ENCODE measurements at regions not wholly inside any gene's neighbourhood (a gene's known extent, or its start where the extent isn't known, plus 50 kb on each side); places are given as distances from the start of the nearest gene placed in this dataset.
"Not testable (repeated sequence)": the region's sequence is repeated elsewhere in the genome, so short reads cannot be mapped to it uniquely, and the experiment has no call there.

DNA sequence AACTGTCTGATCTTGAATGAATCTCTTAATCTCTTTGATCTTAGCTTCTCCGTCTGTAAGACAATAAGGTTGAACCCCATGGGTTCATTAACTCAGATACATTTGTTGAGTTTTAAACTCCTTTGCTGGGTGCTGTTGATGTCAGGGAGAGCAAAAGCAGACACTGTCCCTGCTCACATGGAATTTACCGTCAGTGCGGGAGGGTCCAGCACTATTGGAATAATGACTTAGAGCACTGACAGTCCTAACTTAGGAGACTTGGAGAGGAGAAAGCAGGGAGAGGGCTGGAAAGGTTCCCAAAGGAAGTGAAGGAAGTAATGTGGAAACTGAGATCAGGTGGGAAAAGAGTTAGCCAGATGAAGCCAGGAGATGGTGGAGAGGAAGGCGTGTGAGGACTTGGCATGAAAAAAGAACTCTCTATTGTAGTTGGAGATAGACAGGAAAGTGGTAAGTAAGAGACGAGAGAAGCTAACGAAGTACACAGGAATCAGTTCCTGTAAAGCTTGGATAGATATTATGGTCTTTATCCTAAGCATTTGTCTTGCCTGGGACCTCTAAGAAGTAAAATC lies 141.4 kb upstream of the SERTAD2 start:
- DNase-seq (ENCODE audit: low spot score), result no peak

DNA sequence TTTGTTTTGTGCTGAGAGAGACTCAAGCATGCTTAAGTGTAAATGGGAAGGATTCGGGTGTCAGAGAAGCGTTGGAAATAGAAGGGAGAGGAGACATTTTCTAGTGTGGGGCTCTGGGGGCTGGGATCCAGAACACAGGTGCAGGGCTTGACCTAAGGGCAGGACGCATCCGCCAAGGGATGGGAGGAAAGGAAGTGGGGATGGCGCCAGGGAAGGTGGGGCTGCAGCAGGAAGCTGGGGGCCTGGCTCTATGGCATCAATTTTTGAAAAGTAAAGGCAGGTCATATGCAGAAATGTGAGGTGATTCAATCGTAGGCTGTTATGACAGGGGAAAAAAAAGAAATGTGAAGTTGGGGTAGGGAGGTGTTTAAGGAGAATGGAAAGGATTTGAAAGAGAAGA lies 143.2 kb upstream of the SERTAD2 start:
- DNase-seq (ENCODE audit: low spot score), result no peak

DNA sequence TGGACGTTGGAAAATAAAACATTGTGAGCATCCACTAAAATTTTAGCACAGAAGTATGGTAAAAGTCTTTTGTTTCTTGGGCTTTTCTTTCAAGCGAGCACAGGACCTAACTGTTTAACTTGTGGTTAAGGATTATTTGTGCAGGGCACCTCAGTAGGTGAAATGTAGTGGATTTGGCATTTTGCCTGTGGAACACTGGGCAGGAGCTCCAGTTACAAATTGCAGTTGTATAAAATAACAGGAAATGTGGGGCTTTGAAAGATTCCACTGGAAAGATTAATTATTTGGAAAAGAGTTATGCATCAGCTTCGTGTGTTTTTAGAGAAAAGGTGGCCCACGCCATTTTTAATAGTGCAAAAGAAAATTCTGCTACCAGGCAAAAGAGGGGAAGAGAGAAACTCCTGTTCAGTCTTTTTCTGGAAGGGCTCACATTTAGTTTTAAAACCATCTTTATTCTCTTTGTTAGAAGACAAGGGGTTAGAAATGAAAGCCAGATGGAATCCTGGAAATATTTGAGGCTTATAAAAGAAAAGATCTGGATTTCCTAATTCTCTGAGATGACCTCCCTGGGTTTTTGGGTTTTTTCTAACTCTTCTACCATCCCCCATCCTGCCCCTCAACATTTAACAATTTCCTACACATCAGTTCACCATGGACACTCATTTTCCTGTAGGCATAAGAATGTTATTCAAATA lies 144.3 kb upstream of the SERTAD2 start:
- peak; percentile 88 for DNase-seq (ENCODE audit: low spot score)

DNA sequence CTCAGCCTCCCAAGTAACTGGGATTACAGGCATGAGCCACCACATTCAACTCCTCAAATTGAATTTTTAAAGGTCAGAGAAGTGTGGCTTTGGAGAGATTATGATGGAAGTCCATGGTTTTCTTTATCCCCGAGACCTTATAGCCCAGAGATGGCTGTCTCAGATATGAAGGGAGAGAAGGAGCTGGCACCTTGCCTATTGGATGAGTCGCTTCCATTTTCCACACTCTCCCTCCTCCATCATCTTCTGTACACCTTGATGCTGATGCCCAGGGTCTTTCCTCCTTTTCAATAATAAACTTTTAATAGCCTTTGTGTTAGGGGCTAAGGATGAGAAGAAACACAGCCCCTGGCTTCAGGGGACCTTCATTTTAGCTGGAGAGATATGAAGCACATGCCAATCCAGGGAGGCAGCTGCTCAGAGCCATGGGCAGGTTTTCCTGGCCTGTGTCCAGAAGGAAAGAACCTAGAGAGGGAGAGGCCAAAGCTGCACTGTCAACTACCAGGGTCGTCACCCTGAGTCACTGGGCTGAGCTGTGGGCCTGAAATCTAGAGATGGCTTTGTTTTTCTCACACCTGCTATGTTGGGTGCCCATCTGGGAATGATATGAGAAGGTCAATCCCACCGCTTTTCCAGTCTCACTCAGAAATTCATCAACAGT lies 146.0 kb upstream of the SERTAD2 start:
- DNase-seq (ENCODE audit: low spot score), result peak; percentile 81

DNA sequence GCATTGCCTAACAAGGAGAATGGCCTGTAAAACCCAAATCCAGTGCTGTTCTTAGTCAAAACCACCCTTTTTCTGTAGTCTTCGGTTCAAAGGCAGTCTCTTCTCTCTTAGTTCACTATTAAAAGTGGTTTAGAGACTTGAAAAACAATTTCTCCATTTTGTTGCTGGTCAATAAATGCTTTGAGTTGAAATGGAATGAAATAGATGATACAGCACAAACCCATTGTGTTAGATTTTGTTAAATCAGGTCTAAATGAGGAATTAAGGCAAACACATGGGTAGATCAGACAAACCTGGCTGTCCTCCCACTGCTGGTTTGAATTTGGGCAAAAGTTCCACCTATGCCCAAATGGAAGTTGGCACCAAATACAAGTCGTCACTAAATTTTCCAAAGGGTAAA lies 150.1 kb upstream of the SERTAD2 start:
- DNase-seq (ENCODE audit: low spot score), result no peak

DNA sequence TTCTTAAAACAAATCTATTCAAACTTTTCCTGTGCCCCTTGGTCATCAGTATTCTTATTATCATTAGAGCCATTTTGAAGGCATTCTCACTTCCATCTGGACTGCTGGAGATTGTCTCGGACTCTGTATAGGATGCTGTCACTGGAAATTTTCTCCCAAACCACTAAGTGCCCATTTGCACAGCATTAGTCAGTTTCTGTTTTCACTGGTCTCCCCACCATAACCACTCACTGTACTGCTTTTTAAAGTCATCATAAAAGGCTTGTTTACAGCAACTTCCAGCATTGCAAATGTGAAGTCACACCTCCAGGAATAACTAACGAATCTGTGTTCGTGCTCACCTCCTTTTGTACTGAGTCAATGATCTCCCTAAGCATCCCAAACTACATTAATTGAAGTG lies 150.9 kb upstream of the SERTAD2 start:
- no peak for DNase-seq (ENCODE audit: low spot score)

DNA sequence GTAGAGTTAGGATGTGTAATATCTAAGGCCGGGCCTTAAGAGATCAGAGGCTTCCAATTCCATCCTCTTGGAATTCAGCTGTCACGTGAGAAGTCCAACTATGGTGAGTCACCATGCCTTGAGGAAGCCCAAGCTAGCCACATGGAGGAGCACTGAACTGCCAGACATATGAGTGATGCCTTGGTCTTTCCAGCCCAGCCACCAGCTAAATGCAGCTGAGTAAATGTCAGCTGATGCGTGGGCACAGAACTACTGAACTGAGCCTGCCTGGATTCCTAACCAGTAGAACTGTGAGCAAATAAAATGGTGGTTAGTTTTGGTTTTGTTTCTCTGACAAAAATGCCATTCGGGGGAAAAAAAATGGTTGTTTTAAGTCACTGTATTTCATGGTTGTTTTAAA lies 153.7 kb upstream of the SERTAD2 start:
- DNase-seq (ENCODE audit: low spot score), result peak; percentile 100

DNA sequence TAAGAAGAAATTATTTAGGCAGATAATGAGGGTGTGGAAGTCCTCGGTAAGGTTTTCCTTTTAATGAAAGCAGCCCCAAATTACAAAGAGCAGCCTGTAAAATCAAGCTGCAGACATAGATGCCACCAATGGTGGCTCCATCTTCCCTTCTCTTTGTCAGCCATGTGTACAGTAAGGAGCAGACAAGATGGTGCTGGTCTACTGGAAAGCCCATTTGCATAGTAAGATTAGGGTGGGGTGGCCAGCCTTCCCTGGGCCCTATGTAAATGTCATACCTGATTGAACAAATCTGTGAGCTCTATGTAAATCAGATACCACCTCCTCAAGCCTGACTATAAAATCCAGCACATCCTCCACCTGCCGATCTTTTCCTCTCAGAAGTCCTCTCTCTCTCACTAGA lies 154.4 kb upstream of the SERTAD2 start:
- no peak for DNase-seq (ENCODE audit: low spot score)

DNA sequence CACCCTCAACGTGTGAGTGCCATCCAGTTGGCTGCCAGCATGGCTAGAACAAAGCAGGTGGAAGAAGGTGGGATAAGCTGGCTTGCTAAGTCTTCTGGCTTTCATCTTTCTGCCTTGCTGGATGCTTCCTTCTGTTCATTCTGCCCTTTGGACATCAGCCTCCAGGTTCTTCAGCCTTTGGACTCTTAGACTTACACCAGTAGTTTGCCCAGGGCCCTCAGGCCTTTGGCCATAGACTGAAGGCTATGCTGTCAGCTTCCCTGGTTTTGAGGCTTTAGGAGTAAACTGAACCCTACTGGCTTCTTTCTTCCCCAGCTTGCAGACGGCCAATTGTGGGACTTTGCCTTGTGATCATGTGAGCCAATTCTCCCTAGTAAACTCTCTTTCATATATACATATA lies 155.0 kb upstream of the SERTAD2 start:
- DNase-seq (ENCODE audit: low spot score), result no peak

DNA sequence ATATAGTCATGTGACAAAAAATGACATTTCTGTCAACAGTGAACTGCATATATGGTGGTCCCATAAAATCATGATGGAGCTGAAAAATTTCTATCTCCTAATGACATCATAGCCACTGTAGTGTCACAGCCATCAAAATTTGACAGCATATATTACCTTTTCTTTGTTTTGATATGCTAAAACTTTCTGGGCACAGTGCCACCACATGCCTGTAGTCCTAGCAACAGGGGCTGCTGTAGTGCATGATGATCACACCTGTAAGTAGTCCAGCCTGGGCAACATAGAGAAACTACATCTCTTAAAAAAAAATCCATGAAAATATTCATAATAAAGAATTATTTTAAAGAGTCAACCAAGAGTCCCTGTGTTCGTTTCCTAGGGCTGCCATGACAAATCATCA lies 155.5 kb upstream of the SERTAD2 start:
- DNase-seq (ENCODE audit: low spot score), result peak; percentile 50

DNA sequence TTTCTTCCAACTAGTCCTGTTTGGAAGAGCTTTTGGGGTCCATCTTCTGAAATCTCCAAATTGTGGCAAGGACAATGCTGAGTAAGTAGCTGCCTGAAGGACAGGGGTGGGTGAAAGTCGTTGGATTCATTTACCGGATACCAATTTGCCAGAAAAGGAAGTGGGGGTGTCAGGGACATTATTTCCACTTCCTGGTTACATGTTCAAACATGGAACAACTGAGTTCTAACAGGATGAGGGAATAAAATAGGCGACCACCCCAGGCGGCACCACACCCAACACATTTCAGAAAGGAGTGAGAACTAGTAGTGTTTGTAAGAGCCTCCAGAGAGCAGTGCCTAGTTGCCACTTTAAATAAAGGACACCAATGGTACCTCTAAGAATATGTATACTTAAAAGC lies 158.6 kb upstream of the SERTAD2 start:
- DNase-seq (ENCODE audit: low spot score), result no peak

DNA sequence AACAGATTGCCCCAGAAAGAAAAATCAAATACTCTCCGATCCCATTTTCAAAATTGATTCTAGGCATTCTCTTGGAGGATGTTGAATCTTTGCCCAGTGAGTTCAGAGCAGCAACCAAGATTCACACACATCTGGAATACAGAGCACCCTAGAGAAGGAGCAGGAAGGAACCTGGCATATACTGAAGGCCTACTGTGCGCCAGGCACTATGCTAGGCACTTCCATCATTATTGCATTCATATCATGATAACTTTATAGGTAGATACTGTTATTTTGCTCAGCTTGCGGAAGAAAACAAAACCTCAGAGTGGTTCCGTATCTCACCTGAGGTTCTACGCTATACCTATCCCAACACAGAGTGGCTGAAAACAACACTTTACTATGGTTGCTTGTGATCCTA lies 160.3 kb upstream of the SERTAD2 start:
- DNase-seq (ENCODE audit: low spot score), result no peak

DNA sequence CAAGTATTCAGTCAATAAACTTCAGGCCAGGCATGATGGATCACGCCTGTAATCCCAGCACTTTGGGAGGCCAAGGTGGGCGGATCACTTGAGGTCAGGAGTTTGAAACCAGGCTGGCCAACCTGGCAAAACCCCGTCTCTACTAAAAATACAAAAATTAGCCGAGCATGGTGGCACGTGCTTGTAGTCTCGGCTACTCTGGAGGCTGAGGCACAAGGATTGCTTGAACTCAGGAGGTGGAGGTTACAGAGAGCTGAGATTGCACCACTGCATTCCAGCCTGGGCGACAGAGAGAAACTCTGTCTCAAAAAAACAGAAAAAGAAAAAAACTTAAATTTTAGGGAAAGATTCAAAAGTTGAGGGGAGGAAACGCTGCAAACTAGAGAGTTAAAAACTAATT lies 162.8 kb upstream of the SERTAD2 start:
- not testable (repeated sequence) for DNase-seq (ENCODE audit: low spot score)

DNA sequence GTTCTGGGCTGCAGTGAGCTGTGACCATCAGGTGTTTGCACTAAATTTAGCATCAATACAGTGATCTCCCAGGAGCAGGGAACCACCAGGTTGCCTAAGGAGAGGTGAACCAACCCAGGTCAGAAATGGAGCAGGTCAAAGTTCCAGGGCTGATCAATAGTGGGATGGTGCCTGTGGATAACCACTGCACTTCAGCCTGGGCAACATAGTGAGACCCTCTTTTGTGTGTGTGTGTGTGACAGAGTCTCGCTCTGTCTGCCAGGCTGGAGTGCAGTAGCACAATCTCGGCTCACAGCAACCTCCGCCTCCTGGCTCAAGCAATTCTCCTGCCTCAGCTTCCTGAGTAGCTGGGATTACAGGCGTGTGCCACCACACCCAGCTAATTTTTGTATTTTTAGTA lies 163.7 kb upstream of the SERTAD2 start:
- no peak for DNase-seq (ENCODE audit: low spot score)

DNA sequence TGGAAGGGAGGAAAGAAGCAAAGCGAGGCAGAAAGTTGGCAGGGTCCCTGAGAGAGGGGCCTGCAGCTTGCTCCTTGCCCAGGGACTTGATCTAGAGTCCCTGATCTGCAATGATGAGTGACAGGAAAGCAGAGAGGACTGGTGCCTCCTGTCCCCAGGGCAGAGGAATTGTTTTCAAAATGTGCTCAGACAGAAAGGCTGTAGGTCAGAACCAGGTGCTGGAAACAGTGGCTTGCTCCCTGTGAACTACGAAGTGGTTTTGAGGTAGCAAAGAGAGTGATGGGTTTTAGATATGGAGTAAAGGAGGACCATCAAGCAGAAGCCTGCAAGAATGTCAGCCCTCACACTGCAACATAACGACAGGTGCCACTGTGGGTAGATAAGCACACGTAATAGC lies 164.9 kb upstream of the SERTAD2 start:
- no peak for DNase-seq (ENCODE audit: low spot score)

DNA sequence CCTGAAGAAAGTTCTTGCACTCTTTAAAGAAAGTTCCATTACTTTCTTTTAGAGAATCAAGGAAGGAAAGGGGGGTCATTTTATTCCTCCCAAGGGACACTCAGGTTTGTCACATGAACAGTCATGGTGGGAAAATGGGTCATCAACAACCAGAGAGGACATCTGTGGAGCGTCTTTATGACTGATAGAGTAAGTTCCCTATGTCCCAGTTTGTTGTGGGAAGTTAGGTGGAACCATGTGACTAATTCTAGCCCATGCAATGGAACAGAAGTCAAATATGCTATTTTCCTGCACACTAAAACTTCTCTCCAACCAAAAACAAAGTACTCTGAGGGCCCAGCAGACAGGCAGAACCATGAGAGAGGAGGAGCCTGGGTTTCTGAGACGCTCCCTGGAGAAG lies 165.6 kb upstream of the SERTAD2 start:
- no peak for DNase-seq (ENCODE audit: low spot score)

DNA sequence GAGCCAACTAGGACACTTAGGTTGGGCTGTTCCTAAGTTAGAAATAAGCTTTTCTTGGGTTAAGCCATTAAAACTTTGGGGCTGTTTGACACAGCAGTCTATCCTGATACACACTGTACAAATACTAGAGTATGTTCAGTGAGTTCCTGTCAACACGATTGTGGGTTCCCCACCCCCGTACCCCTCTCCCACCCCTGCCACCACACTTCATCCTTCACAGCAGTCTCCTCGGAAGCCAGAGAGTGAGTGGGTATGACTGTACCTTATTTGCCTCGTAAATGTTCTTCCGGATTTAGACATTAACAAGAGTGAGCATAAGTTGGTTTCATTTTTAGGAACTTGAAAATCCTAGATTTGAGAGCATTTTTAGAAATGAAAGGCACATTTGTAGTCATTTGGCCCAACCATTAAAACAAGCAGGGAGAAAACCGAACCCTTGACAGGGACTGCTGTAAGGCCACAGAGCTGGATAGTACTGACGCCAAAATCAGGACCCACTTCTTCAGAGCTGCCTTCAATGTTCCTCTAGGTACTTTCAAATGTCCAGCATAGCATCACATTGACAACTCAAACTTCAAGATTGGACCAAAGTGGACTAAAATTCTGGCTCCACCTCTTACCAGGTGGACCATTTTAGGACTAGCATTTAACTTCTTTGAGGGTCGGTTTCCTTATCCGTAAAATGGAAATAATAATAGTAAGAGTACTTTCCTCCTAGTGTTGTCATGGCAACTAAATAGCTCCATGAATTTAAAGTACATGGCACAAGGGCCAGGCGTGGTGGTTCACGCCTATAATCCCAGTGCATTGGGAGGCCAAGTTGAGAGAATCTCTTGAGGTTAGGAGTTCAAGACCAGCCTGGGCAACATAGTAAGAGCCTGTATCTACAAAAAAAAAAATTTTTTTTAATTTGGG lies 166.3 kb upstream of the SERTAD2 start:
- DNase-seq (ENCODE audit: low spot score), result no peak

DNA sequence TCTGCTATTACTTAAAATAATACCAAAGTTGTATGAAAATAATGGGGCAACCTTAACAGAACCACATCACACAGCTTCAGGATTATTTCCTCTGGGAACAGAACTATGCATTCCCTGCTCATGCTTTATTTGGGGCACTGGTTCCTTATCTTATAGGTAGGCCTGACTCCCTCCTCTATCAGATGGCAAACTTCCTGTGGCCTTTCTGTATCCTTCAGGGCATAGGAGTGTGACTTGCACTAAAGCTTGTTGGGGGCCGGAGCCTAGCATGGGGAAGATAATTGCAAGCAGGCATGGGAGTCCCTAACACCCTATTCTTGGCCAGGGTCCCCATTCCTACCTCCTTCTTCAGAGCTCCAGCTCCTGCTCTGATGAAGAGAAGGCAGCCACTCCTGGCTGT lies 167.2 kb upstream of the SERTAD2 start:
- no peak for DNase-seq (ENCODE audit: low spot score)

DNA sequence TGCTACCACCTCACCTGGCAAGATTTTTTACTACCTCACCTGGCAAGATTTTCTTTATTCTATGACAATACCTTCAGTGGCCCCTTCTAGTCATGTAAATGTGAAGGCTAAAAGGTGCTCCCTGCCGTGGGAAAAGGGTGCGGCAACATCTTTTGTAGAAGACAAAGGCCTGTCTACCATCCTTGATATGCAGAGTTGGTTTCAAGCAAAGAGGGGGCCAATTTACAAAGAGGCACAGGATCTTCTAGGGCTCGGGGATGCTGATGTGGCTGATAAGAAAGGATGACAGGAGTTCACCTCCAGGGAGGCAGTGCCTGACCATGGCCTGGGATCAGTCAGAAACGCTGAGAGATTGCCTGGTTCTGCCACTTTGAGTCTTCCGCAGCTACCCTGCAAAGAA lies 165.4 kb upstream of the SLC1A4 start:
- no peak for DNase-seq (ENCODE audit: low spot score)

DNA sequence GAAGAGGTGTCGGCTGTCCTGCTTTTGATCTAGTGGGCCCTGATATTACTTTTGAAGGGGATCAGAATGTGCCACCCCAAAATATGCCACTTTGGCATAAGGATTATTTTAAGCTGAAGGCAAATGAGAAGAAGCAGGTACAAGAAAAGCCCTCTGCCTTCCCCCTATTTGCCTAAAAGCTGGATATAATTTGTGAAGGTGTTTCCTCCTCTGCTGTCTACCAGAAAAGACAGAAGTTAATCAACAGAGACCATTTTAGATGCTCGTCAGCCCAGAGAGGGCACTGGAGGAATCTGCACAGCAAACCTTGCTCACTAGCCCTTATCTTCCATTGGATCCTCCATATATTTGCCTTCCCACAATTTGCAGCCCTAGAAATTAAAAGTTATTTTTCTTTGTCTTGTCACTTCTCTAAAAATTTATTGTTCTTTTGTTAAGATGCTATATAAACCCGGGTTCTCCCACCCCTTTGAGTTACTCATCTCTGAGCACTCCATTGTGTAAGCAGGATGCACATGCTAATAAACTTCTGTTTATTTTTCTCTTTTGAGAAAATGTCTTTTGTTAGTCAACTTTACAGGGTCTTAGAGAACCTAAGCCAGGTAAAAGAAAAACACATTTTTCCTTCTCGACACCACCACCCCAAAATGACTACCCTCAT lies 163.2 kb upstream of the SLC1A4 start:
- no peak for DNase-seq (ENCODE audit: low spot score)

DNA sequence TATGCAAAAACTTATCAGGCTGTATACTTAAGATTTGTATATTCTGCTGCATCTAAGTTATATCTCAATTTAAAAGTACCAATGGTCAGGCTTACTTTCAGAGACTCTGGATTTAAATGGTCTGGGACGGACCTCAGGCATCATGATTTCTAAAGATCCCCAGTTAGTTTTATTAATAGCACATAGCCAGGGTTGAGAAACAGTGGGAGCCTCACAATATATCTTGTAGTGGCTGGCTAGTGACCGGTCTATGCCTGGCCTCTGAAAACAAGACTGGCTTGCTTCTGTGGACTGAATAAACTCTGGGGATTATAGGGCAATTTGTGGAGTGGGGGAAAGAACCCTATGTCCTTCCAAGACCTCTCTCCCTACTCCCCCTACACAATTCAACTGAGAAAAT lies 162.5 kb upstream of the SLC1A4 start:
- no peak for DNase-seq (ENCODE audit: low spot score)

DNA sequence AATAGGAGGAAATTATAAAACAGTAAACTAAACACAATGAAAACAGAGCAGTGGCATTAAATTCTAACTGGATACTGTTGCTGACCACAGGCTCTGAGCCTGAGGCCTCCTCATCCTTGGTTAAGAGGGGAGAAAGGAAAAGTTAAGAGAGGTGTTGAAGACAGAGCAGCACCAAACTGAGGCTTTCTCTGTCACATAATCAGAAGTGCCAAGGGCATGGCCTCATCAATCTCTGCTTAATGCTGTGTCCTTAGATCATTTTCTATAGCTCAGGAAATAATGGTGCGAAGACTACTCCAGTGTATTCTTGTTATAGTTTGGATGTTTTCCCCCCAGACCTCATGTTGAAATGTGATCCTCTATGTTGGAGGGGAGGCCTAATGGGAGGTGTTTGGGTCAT lies 160.9 kb upstream of the SLC1A4 start:
- no peak for DNase-seq (ENCODE audit: low spot score)
